ENCODE measurements at regions not wholly inside any gene's neighbourhood (a gene's known extent, or its start where the extent isn't known, plus 50 kb on each side); places are given as distances from the start of the nearest gene placed in this dataset.

DNA sequence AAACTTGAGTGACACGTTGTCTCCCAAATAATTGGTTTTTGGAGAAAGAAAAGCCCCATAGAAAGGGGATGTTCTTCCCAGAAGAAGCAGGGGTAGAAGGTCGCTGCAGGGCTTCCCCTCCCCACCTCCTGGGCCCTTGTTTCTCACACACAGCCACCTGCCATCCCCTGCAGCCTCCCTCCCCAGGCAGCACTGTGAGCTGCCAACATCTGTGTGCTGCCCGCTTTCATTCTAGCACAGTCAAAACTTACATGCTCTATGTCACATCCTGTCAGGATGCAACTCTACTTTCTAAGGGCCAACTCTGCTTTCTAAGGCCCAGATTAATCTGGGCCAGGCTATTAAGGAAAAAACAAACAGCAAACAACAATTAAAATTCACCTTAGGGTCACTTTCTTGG lies 309.4 kb upstream of the ZC3H12C start:
- Histone ChIP-seq H3K9me3 (no peaks in the 10 kb centered on the region), H3K4me1 (no peaks in the 10 kb centered on the region), H3K27ac (no peak overlapping the region), H3K36me3 (no peaks in the 10 kb centered on the region), H3K4me3 (no peak overlapping the region), H3K27me3 (no peaks in the 10 kb centered on the region)
- 64 to 80% methylated on average over 3 of the region's 3 CpGs for WGBS, 2 donors
- DNase-seq: no peak
- intact Hi-C loops (cut with DNase I): no loop called here
- TF ChIP-seq EP300 (IDR thresholded peaks at IDR 0.05): no peak
- no peak for TF ChIP-seq POLR2AphosphoS5 (IDR thresholded peaks at IDR 0.05)
- TF ChIP-seq, protein P1, sequence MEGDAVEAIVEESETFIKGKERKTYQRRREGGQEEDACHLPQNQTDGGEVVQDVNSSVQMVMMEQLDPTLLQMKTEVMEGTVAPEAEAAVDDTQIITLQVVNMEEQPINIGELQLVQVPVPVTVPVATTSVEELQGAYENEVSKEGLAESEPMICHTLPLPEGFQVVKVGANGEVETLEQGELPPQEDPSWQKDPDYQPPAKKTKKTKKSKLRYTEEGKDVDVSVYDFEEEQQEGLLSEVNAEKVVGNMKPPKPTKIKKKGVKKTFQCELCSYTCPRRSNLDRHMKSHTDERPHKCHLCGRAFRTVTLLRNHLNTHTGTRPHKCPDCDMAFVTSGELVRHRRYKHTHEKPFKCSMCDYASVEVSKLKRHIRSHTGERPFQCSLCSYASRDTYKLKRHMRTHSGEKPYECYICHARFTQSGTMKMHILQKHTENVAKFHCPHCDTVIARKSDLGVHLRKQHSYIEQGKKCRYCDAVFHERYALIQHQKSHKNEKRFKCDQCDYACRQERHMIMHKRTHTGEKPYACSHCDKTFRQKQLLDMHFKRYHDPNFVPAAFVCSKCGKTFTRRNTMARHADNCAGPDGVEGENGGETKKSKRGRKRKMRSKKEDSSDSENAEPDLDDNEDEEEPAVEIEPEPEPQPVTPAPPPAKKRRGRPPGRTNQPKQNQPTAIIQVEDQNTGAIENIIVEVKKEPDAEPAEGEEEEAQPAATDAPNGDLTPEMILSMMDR (IDR thresholded peaks at IDR 0.05): no peak
- TF ChIP-seq POLR2A (IDR thresholded peaks at IDR 0.05): no peak

DNA sequence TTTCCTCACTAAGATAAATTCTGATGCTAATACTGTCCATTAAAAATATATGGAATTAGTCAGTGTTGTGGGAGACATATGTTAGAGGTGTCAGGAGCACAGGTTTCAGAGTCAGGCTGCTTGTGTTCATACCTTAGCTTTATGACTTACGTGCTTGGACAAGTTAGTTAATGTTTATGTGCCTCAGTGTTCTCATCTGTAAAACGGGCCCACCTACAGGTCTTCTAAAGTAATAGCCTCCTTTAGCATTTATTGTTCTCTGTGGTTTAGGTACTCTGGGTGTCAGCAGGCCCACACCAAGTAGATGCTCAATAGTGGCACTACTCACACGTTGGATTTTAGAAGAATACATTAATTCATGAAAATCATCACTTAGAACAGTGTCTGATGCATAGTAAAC lies 308.7 kb upstream of the ZC3H12C start:
- no peaks in the 10 kb centered on the region for H3K9me3 ChIP-seq
- 82 to 83% methylated on average over 3 of the region's 3 CpGs for WGBS, 2 donors
- no peak for DNase-seq
- TF ChIP-seq EP300 (IDR thresholded peaks at IDR 0.05) (no peak), POLR2A (IDR thresholded peaks at IDR 0.05) (no peak)
- TF ChIP-seq, protein P1 (IDR thresholded peaks at IDR 0.05): no peak
- H3K36me3 ChIP-seq: no peaks in the 10 kb centered on the region
- H3K27me3 ChIP-seq: no peaks in the 10 kb centered on the region
- intact Hi-C loops (cut with DNase I): no loop called here
- no peak overlapping the region for H3K27ac ChIP-seq
- no peak overlapping the region for H3K4me3 ChIP-seq
- no peaks in the 10 kb centered on the region for H3K4me1 ChIP-seq

DNA sequence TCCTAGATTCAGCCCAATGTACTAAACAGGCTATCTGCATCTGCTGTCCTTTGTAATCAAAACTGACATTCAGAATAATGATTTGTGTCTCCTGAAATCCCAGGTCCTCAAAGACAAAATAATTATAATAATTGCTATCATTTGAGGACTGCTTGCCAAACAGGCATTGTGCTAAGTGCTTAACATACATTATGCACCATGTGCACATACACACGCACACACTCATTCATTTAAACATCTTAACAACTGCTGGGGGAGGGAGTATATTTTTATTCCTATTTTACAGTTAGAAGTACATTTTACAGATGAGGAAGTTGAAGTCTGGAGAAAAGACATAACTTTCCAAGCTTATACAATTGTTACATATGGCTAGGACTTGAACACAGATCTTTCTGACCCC lies 308.0 kb upstream of the ZC3H12C start:
- 87 to 90% methylated on average over 1 of the region's 1 CpG for WGBS, 2 donors
- Histone ChIP-seq H3K36me3 (no peaks in the 10 kb centered on the region), H3K9me3 (no peaks in the 10 kb centered on the region), H3K27me3 (no peaks in the 10 kb centered on the region), H3K27ac (no peak overlapping the region), H3K4me1 (no peaks in the 10 kb centered on the region), H3K4me3 (no peak overlapping the region)
- no peak for DNase-seq
- intact Hi-C loops (cut with DNase I): no loop called here
- TF ChIP-seq POLR2A (IDR thresholded peaks at IDR 0.05) (no peak), POLR2AphosphoS5 (IDR thresholded peaks at IDR 0.05) (no peak), EP300 (IDR thresholded peaks at IDR 0.05) (no peak)
- TF ChIP-seq, protein P1 (IDR thresholded peaks at IDR 0.05): no peak

DNA sequence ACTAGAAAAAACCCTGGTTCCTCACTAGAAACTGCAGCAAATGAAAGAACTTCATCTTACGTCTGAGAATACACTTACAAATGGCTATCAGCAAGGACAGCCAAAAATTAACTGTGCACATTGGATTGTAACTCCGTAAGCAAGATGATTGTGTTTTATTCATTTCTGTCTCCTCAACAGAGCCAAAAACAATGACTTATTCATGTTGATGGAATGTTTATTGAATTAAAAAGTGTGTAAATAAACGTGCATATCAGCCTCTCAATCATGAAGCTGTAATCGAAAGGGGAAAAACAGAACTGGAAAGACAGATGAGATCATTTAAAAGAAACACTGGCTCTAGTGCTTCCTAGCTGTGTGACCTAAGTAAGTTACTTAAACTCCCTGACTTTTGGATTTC lies 307.5 kb upstream of the ZC3H12C start:
- intact Hi-C loops (cut with DNase I): no loop called here
- no peaks in the 10 kb centered on the region for H3K27me3 ChIP-seq
- 22 to 56% methylated on average over 4 of the region's 4 CpGs for WGBS, 2 donors
- no peaks in the 10 kb centered on the region for H3K9me3 ChIP-seq
- H3K36me3 ChIP-seq: no peaks in the 10 kb centered on the region
- no peak overlapping the region for H3K4me3 ChIP-seq
- no peaks in the 10 kb centered on the region for H3K4me1 ChIP-seq
- no peak overlapping the region for H3K27ac ChIP-seq
- no peak for TF ChIP-seq EP300 (IDR thresholded peaks at IDR 0.05)
- TF ChIP-seq, protein P1 (IDR thresholded peaks at IDR 0.05): no peak
- no peak for TF ChIP-seq POLR2AphosphoS5 (IDR thresholded peaks at IDR 0.05)
- TF ChIP-seq POLR2A (IDR thresholded peaks at IDR 0.05): no peak
- no peak for DNase-seq

DNA sequence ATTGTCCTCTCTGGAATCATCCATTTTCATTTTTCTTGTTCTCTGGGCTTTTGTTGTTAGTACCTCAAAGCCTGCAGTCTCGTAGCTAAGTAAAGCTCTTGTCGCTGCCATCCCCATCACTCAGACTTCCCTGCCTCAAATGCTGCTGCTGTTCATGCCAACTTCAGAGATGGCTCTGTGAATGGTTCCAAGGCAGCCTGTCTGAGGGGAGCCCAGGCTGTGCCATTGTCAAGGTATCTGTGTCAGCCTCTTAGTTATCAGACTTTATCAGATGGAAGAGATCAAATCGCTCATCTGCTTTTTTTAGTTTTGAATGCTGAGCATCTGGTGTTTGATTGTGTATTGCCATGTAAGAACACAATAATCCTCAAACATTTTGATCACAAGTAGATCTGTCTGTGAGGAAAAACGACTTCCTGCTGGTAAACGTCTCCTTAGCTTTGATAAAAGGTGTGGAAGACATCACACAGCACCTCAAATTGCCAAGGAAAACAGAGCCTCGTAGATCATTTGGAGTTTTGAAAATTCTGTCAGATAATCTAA lies 304.2 kb upstream of the ZC3H12C start:
- DNase-seq: no peak
- no peaks in the 10 kb centered on the region for H3K36me3 ChIP-seq
- H3K27me3 ChIP-seq: no peaks in the 10 kb centered on the region
- H3K4me1 ChIP-seq: no peaks in the 10 kb centered on the region
- no peak overlapping the region for H3K4me3 ChIP-seq
- intact Hi-C loops (cut with DNase I): no loop called here
- H3K9me3 ChIP-seq: no peaks in the 10 kb centered on the region
- H3K27ac ChIP-seq: no peak overlapping the region
- TF ChIP-seq POLR2AphosphoS5 (IDR thresholded peaks at IDR 0.05) (no peak), POLR2A (IDR thresholded peaks at IDR 0.05) (no peak), EP300 (IDR thresholded peaks at IDR 0.05) (no peak)
- TF ChIP-seq, protein P1 (IDR thresholded peaks at IDR 0.05): no peak
- WGBS, 2 donors: 69 to 84% methylated on average over 6 of the region's 6 CpGs
